Fibroblast of lung (primary cell): ENCODE measurements at regions not wholly inside any gene's neighbourhood (a gene's known extent, or its start where the extent isn't known, plus 50 kb on each side); places are given as distances from the start of the nearest gene placed in this dataset.

Experiments
- EZH2 ChIP-seq: IDR thresholded peaks from 2 replicates; pipeline ENCODE4 v1.5.1; 2012; ENCODE audit warnings: low read length, control low read depth, mild to moderate bottlenecking; ENCODE audit errors: missing control alignments
- TF ChIP-seq, protein P1 (sequence below), 2 donors: IDR thresholded peaks in 1 of 2; conservative IDR thresholded peaks in 1 of 2; 1 replicate in 1 of 2; 2 replicates in 1 of 2; pipeline ENCODE4 v1.5.1; 2011 to 2012; ENCODE audit warnings: low read length in 2 of 2, control low read depth in 1 of 2, inconsistent platforms in 1 of 2, low read depth in 1 of 2, mild to moderate bottlenecking in 1 of 2

DNA sequence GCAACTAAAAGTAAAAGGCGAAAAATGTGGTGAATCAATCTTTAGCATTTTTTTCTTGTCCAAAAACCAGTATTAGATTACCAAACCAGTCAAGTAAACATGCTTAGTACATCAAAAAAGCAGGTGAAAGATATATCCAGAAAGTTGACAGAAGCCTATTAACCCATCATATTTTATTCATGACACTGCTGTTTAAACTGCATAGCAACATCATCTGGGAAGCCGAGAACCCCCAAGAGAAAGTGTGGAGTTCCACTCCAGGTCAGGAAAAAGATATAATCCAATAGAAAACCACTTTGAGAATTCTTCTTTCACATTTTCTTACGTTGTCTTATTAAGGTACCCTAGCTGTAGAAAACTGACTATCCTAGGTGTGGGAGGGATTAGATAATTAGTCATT is 466.8 kb upstream of the CDH8 start:
- TF ChIP-seq, protein P1, sequence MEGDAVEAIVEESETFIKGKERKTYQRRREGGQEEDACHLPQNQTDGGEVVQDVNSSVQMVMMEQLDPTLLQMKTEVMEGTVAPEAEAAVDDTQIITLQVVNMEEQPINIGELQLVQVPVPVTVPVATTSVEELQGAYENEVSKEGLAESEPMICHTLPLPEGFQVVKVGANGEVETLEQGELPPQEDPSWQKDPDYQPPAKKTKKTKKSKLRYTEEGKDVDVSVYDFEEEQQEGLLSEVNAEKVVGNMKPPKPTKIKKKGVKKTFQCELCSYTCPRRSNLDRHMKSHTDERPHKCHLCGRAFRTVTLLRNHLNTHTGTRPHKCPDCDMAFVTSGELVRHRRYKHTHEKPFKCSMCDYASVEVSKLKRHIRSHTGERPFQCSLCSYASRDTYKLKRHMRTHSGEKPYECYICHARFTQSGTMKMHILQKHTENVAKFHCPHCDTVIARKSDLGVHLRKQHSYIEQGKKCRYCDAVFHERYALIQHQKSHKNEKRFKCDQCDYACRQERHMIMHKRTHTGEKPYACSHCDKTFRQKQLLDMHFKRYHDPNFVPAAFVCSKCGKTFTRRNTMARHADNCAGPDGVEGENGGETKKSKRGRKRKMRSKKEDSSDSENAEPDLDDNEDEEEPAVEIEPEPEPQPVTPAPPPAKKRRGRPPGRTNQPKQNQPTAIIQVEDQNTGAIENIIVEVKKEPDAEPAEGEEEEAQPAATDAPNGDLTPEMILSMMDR (conservative IDR thresholded peaks at IDR 0.05 in 1 of 2, IDR thresholded peaks at IDR 0.05 in 1 of 2; ENCODE audit: low read depth in 1 of 2, low read length in 2 of 2) = no peak
- TF ChIP-seq EZH2 = no peak
